ENCODE measurements at regions not wholly inside any gene's neighbourhood (a gene's known extent, or its start where the extent isn't known, plus 50 kb on each side); places are given as distances from the start of the nearest gene placed in this dataset.
"Not testable (repeated sequence)": the region's sequence is repeated elsewhere in the genome, so short reads cannot be mapped to it uniquely, and the experiment has no call there.

DNA sequence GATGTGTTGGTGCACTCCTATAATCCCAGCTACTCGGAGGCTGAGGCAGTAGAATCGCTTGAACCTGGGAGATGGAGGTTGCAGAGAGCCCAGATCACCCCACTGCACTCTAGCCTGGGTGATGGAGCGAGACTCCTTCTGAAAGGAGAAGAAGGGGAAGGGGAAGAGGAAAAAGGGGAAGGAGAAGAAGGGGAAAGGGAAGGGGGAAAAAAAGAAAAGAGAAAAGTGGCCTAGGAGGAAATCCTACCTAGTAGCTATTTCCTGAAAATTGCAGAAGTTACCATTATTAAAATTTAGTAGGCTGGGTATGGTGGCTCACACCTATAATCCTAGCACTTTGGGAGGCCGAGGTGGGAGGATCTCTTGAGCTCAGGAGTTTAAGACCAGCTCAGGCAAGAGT lies 67.4 kb downstream of the ARRDC3 start:
- TF ChIP-seq, protein P1, sequence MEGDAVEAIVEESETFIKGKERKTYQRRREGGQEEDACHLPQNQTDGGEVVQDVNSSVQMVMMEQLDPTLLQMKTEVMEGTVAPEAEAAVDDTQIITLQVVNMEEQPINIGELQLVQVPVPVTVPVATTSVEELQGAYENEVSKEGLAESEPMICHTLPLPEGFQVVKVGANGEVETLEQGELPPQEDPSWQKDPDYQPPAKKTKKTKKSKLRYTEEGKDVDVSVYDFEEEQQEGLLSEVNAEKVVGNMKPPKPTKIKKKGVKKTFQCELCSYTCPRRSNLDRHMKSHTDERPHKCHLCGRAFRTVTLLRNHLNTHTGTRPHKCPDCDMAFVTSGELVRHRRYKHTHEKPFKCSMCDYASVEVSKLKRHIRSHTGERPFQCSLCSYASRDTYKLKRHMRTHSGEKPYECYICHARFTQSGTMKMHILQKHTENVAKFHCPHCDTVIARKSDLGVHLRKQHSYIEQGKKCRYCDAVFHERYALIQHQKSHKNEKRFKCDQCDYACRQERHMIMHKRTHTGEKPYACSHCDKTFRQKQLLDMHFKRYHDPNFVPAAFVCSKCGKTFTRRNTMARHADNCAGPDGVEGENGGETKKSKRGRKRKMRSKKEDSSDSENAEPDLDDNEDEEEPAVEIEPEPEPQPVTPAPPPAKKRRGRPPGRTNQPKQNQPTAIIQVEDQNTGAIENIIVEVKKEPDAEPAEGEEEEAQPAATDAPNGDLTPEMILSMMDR (IDR thresholded peaks at IDR 0.05; ENCODE audit: insufficient read depth, low read length), result no peak
- no peak overlapping the region for H3K4me3 ChIP-seq (ENCODE audit: low read depth, low read length)
- no peak for DNase-seq (ENCODE audit: low read depth)

DNA sequence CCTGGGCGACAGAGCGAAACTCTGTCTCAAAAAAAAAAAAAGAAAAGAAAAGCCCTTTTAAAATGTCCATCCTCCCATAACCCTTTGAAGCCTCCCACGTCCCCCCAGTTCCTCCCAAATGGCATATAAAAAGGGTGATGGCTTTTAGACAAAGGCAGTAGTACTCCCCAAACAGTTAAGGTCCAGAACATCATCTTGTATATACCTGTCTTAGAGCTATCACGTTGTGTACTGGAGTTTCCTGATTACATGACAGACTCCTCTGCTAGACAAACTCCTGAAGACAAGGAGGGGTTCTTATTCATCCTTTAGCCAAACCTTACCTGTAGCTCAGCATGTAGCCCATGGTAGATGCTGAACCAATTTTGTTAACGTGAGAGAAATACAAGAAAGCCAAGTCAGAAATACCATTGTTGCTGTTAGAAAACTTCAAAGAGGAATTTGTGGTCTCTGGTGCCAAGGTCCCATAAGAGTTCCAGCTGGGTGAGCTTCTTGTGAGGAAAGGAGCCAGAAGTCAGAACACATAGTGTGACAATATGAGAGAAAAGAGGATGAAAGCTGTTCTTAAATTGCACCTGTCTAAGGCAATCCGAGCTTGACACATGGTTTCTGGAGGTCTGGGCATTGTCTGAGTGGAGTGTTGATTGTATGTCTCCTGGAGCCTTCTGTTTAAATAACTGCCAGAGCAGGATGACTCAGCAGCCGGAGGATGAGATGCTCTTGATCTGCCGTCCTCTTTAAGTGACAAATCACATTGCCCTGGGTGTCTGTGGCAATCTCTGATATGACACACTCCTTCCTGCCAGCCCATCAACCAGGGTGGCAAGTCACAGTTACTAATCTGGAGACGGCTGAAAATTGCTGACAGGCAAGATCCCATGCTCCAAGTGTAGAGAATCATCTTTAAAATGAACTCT lies 69.1 kb downstream of the ARRDC3 start:
- TF ChIP-seq, protein P1 (IDR thresholded peaks at IDR 0.05; ENCODE audit: insufficient read depth, low read length), result no peak
- no peak overlapping the region for H3K4me3 ChIP-seq (ENCODE audit: low read depth, low read length)
- DNase-seq (ENCODE audit: low read depth), result peak; percentile 89

DNA sequence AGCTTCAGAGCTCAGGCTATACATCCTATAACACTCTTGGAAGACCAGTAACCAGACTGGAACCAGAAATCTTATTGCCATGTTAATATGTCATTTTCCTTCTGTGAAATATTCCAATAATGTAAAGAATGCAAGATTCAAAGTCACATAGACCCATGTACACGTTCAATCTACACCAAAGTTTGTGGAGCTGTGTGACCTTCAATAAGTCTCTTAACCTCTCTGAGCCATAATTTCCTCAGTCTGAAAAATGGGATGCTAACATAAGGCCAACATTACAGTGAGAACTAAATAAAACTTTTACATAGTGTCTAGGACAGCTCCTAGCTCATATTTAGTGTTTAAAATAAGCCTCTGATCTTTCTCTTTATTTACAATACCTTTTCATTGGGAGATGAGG lies 70.4 kb downstream of the ARRDC3 start:
- TF ChIP-seq, protein P1 (IDR thresholded peaks at IDR 0.05; ENCODE audit: insufficient read depth, low read length), result no peak
- no peak overlapping the region for H3K4me3 ChIP-seq (ENCODE audit: low read depth, low read length)
- peak; percentile 24 for DNase-seq (ENCODE audit: low read depth)

- TF ChIP-seq, protein P1 (IDR thresholded peaks at IDR 0.05; ENCODE audit: insufficient read depth, low read length), result no peak
- H3K4me3 ChIP-seq (ENCODE audit: low read depth, low read length), result no peak overlapping the region
- peak; percentile 100 for DNase-seq (ENCODE audit: low read depth)
Observed at GRCh38 chr5:91311697-91312501, 71.2 kb downstream of the ARRDC3 start.

DNA sequence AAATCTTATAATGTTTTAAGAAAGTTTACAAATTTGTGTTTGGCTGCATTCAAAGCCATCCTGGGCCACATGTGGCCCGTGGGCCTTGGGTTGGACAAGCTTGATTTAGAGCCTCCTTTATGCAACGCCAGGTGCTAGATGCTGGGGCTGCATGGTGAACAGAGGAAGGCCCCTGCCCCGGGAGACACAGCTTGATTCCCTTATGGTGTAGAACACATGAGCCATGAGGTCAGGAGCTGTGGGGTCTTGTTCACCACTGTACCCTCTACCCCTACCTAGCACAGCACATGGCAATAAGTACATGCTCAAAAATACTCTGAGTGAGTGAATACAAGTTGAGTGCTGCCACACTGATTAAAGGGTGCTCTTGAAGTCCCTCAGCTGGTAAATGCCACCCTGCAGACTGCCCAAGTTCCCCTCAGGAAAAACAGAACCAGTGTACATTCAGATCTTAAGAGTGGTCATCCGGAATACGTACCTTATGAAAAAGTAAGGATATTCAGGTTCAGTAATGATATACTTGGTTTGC lies 71.9 kb downstream of the ARRDC3 start:
- H3K4me3 ChIP-seq (ENCODE audit: low read depth, low read length), result no peak overlapping the region
- no peak for DNase-seq (ENCODE audit: low read depth)
- TF ChIP-seq, protein P1 (IDR thresholded peaks at IDR 0.05; ENCODE audit: insufficient read depth, low read length), result no peak

DNA sequence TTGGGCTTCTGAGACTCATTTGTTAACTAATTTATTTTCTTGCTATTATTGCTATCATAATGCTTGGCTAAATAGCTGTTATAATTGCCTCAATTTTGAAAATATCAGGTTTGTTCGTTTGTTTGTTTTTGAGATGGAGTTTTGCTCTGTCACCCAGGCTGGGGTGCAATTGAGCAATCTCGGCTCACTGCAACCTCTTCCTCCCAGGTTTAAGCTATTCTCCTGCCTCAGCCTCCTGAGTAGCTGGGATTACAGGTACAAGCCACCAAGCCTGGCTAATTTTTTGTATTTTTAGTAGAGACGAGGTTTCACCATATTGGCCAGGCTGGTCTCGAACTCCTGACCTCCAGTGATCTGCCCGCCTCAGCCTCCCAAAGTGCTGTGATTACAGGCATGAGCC lies 75.0 kb downstream of the ARRDC3 start:
- DNase-seq (ENCODE audit: low read depth); H3K4me3 ChIP-seq (ENCODE audit: low read depth, low read length): not testable (repeated sequence)

DNA sequence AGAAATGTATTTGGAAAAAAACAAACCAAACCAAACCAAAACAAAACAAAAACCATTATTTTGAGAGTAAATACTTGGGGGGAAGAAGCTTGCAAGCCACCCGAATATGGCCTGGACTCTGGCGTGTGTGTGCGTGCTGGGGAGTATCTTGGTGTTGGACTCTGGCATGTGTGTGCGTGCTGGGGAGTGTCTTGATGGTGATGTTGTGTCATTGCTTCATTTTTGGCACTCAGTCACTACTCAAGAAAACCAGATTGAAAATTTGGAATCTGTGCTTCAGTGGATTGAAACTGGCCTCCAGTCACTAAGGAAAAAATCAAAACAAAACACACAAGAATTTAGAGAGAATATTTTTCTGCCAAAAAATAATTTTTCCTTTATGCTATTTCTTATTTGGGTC lies 76.1 kb downstream of the ARRDC3 start:
- peak; percentile 99 for DNase-seq (ENCODE audit: low read depth)

More for the DNA sequence above, 76.1 kb downstream of the ARRDC3 start:
- no peak overlapping the region for H3K4me3 ChIP-seq (ENCODE audit: low read depth, low read length)
- TF ChIP-seq, protein P1 (IDR thresholded peaks at IDR 0.05; ENCODE audit: insufficient read depth, low read length), result no peak

All from fibroblast of the aortic adventitia (primary cell).